HCT116 (cell line): ENCODE measurements at regions not wholly inside any gene's neighbourhood (a gene's known extent, or its start where the extent isn't known, plus 50 kb on each side); places are given as distances from the start of the nearest gene placed in this dataset.
A peak's percentile ranks its signal among the peaks of the same experiment; 100 is the strongest.

Source experiments
- ATAC-seq: fragments of 200-7000 bp; cut with Tn5 transposase; 2 replicates; pipeline ENCODE4 v1.9.1; 2020; ENCODE audit warnings: mild to moderate bottlenecking, moderate library complexity
- BruUV-seq: library from RNA; stranded (reverse); fragments of 400-500 nt; replicated peaks from 2 replicates; lab custom pipeline; 2021; lab: Mats Ljungman, UMichigan
- CTCF ChIA-PET: fragments of 300-600 bp; sonication (Branson Sonifier 250); formaldehyde crosslinking; loops from one replicate; lab custom pipeline; 2021; ENCODE audit warnings: antibody characterized with exemption; lab: Charles Lee
- POLR2A ChIA-PET: fragments of 300-600, 350-600 bp; sonication (Branson Sonifier 250); formaldehyde crosslinking; loops from one replicate; lab custom pipeline; 2021; ENCODE audit warnings: antibody characterized with exemption; lab: Charles Lee
- RAD21 ChIA-PET, 2 experiments: fragments of 300-600 bp; sonication (Branson Sonifier 250); formaldehyde crosslinking; loops; one replicate each; lab custom pipeline; 2023; ENCODE audit warnings: low total read pairs in 2 of 2; ENCODE audit not compliant: uncharacterized antibody in 2 of 2, unreplicated experiment in 2 of 2, low non-redundant PET in 1 of 2; lab: Charles Lee
- DNase-seq: peaks from one replicate; pipeline ENCODE4 v3.0.0-alpha.2; 2010; ENCODE audit warnings: low read depth, low spot score
- H2AFZ ChIP-seq: fragments of 200-600 bp; shearing (Covaris generic), sonication (generic); 2 replicates; pipeline ENCODE4 v1.6.1; 2017; ENCODE audit warnings: low read depth, mixed run types, mixed read lengths, antibody characterized with exemption, low read length; ENCODE audit not compliant: poor library complexity, severe bottlenecking
- H3K27ac ChIP-seq: 2 replicates; pipeline ENCODE4 v1.5.1; 2012; ENCODE audit warnings: low read depth, low read length
- H3K27me3 ChIP-seq: fragments of 200-600 bp; sonication (generic); 2 replicates; pipeline ENCODE4 v1.6.1; 2016; ENCODE audit warnings: mixed run types, low read length, mixed read lengths; ENCODE audit not compliant: insufficient read depth
- H3K36me3 ChIP-seq, 2 experiments: fragments of 200-500 bp in 1 of 2; fragments of 200-600 bp in 1 of 2; sonication (Bioruptor generic) in 1 of 2; sonication (generic) in 1 of 2; 2 replicates each; pipeline versions ENCODE4 v1.5.1 to v1.6.1; 2014 to 2016; ENCODE audit warnings: low read length in 2 of 2, inconsistent platforms in 1 of 2, mixed read lengths in 1 of 2, mixed run types in 1 of 2; ENCODE audit not compliant: insufficient read depth in 2 of 2, control insufficient read depth in 1 of 2
- H3K4me1 ChIP-seq, 2 experiments: fragments of 200-600 bp in 1 of 2; sonication (generic) in 1 of 2; 2 replicates each; pipeline versions ENCODE4 v1.5.1 to v1.6.1; 2012 to 2017; ENCODE audit warnings: low read length in 2 of 2, inconsistent platforms in 1 of 2, mild to moderate bottlenecking in 1 of 2, mixed read lengths in 1 of 2, mixed run types in 1 of 2, moderate library complexity in 1 of 2; ENCODE audit not compliant: insufficient read depth in 2 of 2, control insufficient read depth in 1 of 2
- H3K4me2 ChIP-seq: fragments of 200-600 bp; sonication (generic); 2 replicates; pipeline ENCODE4 v1.6.1; 2017; ENCODE audit warnings: mixed run types, low read length, mixed read lengths
- H3K4me3 ChIP-seq, 2 experiments: fragments of 200-600 bp in 1 of 2; sonication (generic) in 1 of 2; replicated peaks in 1 of 2; 2 replicates each; pipeline ENCODE4 v1.5.1; 2011 to 2016; ENCODE audit warnings: low read length in 2 of 2, control low read depth in 1 of 2, low read depth in 1 of 2, mild to moderate bottlenecking in 1 of 2, mixed read lengths in 1 of 2, mixed run types in 1 of 2
- H3K79me2 ChIP-seq: fragments of 200-600 bp; sonication (generic); 2 replicates; pipeline ENCODE4 v1.6.1; 2017; ENCODE audit warnings: mild to moderate bottlenecking, mixed run types, low read length, moderate library complexity, mixed read lengths; ENCODE audit not compliant: insufficient read depth
- H3K9ac ChIP-seq: fragments of 200-600 bp; sonication (generic); 2 replicates; pipeline ENCODE4 v1.6.1; 2016; ENCODE audit warnings: low read length, mixed read lengths
- H3K9me2 ChIP-seq: fragments of 200-600 bp; sonication (generic), shearing (Covaris generic); 2 replicates; pipeline ENCODE4 v1.6.1; 2017; ENCODE audit warnings: mixed run types, mild to moderate bottlenecking, moderate library complexity; ENCODE audit not compliant: insufficient read depth
- H3K9me3 ChIP-seq, 2 experiments: fragments of 200-500 bp in 1 of 2; fragments of 200-600 bp in 1 of 2; sonication (Bioruptor generic) in 1 of 2; sonication (generic) in 1 of 2; 2 replicates each; pipeline ENCODE4 v1.6.1; 2014 to 2017; ENCODE audit warnings: low read length in 2 of 2, mixed read lengths in 2 of 2, inconsistent platforms in 1 of 2, low read depth in 1 of 2, mild to moderate bottlenecking in 1 of 2, mixed run types in 1 of 2, moderate library complexity in 1 of 2; ENCODE audit not compliant: control insufficient read depth in 1 of 2, insufficient read depth in 1 of 2
- H4K20me1 ChIP-seq: fragments of 200-600 bp; sonication (generic), shearing (Covaris generic); 2 replicates; pipeline ENCODE4 v1.6.1; 2017; ENCODE audit warnings: mixed run types, mild to moderate bottlenecking, moderate library complexity; ENCODE audit not compliant: insufficient read depth
- ATF3 ChIP-seq: IDR thresholded peaks from 2 replicates; pipeline ENCODE4 v1.6.1; 2012
- CBX3 ChIP-seq: IDR thresholded peaks from 2 replicates; pipeline ENCODE4 v1.6.1; 2012; ENCODE audit warnings: low read depth
- CTCF ChIP-seq, 3 experiments: fragments of 200-600 bp in 1 of 3; sonication (generic) in 1 of 3; IDR thresholded peaks in 2 of 3; conservative IDR thresholded peaks in 1 of 3; 2 replicates each; pipeline ENCODE4 v1.5.1; 2012 to 2017; ENCODE audit warnings: low read depth in 2 of 3, low read length in 2 of 3, antibody characterized with exemption in 1 of 3, borderline replicate concordance in 1 of 3, control low read depth in 1 of 3, mild to moderate bottlenecking in 1 of 3, mixed read lengths in 1 of 3, mixed run types in 1 of 3, moderate library complexity in 1 of 3; ENCODE audit not compliant: insufficient read depth in 1 of 3
- RAD21 ChIP-seq: IDR thresholded peaks from 2 replicates; pipeline ENCODE4 v1.6.1; 2012; ENCODE audit warnings: low read depth, mild to moderate bottlenecking
- SIN3A ChIP-seq: IDR thresholded peaks from 2 replicates; pipeline ENCODE4 v1.6.1; 2012; ENCODE audit warnings: low read depth
- SRF ChIP-seq: IDR thresholded peaks from 2 replicates; pipeline ENCODE4 v1.6.1; 2012; ENCODE audit warnings: low read depth
- YY1 ChIP-seq: IDR thresholded peaks from 2 replicates; pipeline ENCODE4 v1.6.1; 2011; ENCODE audit warnings: low read length, low read depth, moderate library complexity, mild to moderate bottlenecking; ENCODE audit not compliant: insufficient replicate concordance; ENCODE audit errors: extremely low read depth
- ZBTB33 ChIP-seq: IDR thresholded peaks from 2 replicates; pipeline ENCODE4 v1.6.1; 2011; ENCODE audit warnings: mild to moderate bottlenecking, low read length, moderate library complexity; ENCODE audit not compliant: insufficient replicate concordance; ENCODE audit errors: extremely low read depth
- intact Hi-C: fragments of 100-400 bp; cut with micrococcal nuclease; formaldehyde crosslinking; loops from 2 replicates; pipeline ENCODE4 v1.10.0; 2022

- TF ChIP-seq ZBTB33 (no peak), CBX3 (no peak), SRF (no peak), YY1 (no peak), SIN3A (no peak)
Observed at GRCh38 chr17:71458322-71458721, 662.5 kb upstream of the SOX9 start (continued).

GRCh38 chr17:71460943-71461342 is 659.9 kb upstream of the SOX9 start:
- ChIA-PET RAD21 (interaction anchor here (0.7 to 1.3 kb wide), 3 partner anchors 22 to 222 kb away, joined by 3 to 4 read pairs (median 3); no protein-coding TSS in a partner anchor), POLR2A (interaction anchor here (1.1 kb wide), 1 partner anchor 12 kb away, joined by 3 read pairs; no protein-coding TSS in a partner anchor), CTCF (interaction anchor here (0.7 to 3.1 kb wide), 22 partner anchors 10 to 1935 kb away, joined by 3 to 51 read pairs (median 5); partner anchors contain the start of gene SOX9)
- peak; percentile 28 for DNase-seq
- Histone ChIP-seq H4K20me1 (no peaks in the 10 kb centered on the region), H3K4me3 (no peak overlapping the region), H3K79me2 (no peaks in the 10 kb centered on the region), H3K4me2 (no peak overlapping the region), H3K4me1 (no peaks in the 10 kb centered on the region), H3K27ac (no peak overlapping the region), H3K9me3 (no peaks in the 10 kb centered on the region), H2AFZ (peak overlapping the region; percentile 43), H3K27me3 (no peaks in the 10 kb centered on the region), H3K36me3 (no peaks in the 10 kb centered on the region), H3K9ac (no peak overlapping the region), H3K9me2 (no peaks in the 10 kb centered on the region)
- TF ChIP-seq ATF3 (no peak), CTCF (IDR thresholded peaks at IDR 0.05 in 2 of 3, conservative IDR thresholded peaks at IDR 0.05 in 1 of 3; ENCODE audit: borderline replicate concordance in 1 of 3, insufficient read depth in 1 of 3, low read depth in 2 of 3, low read length in 2 of 3) (peak; percentile 53 to 75 (median 66)), RAD21 (peak; percentile 74)
- ATAC-seq = peak; percentile 68; the same call in 1 of the 2 replicates
- intact Hi-C loops = loop anchor here (1.0 to 10.0 kb wide), 5 partner anchors 166 to 694 kb away; no protein-coding TSS in a partner anchor
- no TSS peak for BruUV-seq
